ENCODE measurements at regions not wholly inside any gene's neighbourhood (a gene's known extent, or its start where the extent isn't known, plus 50 kb on each side); places are given as distances from the start of the nearest gene placed in this dataset.
A peak's percentile ranks its signal among the peaks of the same experiment; 100 is the strongest.
"Not testable (repeated sequence)": the region's sequence is repeated elsewhere in the genome, so short reads cannot be mapped to it uniquely, and the experiment has no call there.

- peak; percentile 97 for DNase-seq (ENCODE audit: low read depth)
- TF ChIP-seq POLR2A (IDR thresholded peaks at IDR 0.05; ENCODE audit: extremely low read depth, insufficient read length) = no peak
- no peak for TF ChIP-seq MYC (IDR thresholded peaks at IDR 0.05; ENCODE audit: low read depth, low read length)
- TF ChIP-seq CTCF (IDR thresholded peaks at IDR 0.05; ENCODE audit: low read depth, low read length) = peak; percentile 58
- TF ChIP-seq MAX (IDR thresholded peaks at IDR 0.05; ENCODE audit: low read depth, low read length) = peak; percentile 45; the same call in 1 of the 2 replicates
- no peak overlapping the region for H3K4me3 ChIP-seq (ENCODE audit: low read depth, low read length)
Measured at GRCh38 chr11:126149759-126150625, 61.5 kb downstream of the RPUSD4 start.

GRCh38 chr11:126148317-126148716 is 63.1 kb downstream of the RPUSD4 start:
- DNase-seq (ENCODE audit: low read depth) = peak; percentile 22
- no peak for TF ChIP-seq CTCF (IDR thresholded peaks at IDR 0.05; ENCODE audit: low read depth, low read length)
- TF ChIP-seq MYC (IDR thresholded peaks at IDR 0.05; ENCODE audit: low read depth, low read length) = no peak
- TF ChIP-seq MAX (IDR thresholded peaks at IDR 0.05; ENCODE audit: low read depth, low read length) = no peak
- TF ChIP-seq POLR2A (IDR thresholded peaks at IDR 0.05; ENCODE audit: extremely low read depth, insufficient read length) = no peak
- no peak overlapping the region for H3K4me3 ChIP-seq (ENCODE audit: low read depth, low read length)

- no peak for TF ChIP-seq MAX (IDR thresholded peaks at IDR 0.05; ENCODE audit: low read depth, low read length)
- TF ChIP-seq MYC (IDR thresholded peaks at IDR 0.05; ENCODE audit: low read depth, low read length) = no peak
- TF ChIP-seq CTCF (IDR thresholded peaks at IDR 0.05; ENCODE audit: low read depth, low read length) = no peak
- no peak for TF ChIP-seq POLR2A (IDR thresholded peaks at IDR 0.05; ENCODE audit: extremely low read depth, insufficient read length)
- no peak for DNase-seq (ENCODE audit: low read depth)
- H3K4me3 ChIP-seq (ENCODE audit: low read depth, low read length) = no peak overlapping the region
Measured at GRCh38 chr11:126147208-126148111, 64.0 kb downstream of the RPUSD4 start.

GRCh38 chr11:126146454-126147192 is 64.8 kb downstream of the RPUSD4 start:
- no peak for DNase-seq (ENCODE audit: low read depth)
- TF ChIP-seq POLR2A (IDR thresholded peaks at IDR 0.05; ENCODE audit: extremely low read depth, insufficient read length) (no peak), MYC (IDR thresholded peaks at IDR 0.05; ENCODE audit: low read depth, low read length) (no peak), MAX (IDR thresholded peaks at IDR 0.05; ENCODE audit: low read depth, low read length) (no peak), CTCF (IDR thresholded peaks at IDR 0.05; ENCODE audit: low read depth, low read length) (no peak)
- H3K4me3 ChIP-seq (ENCODE audit: low read depth, low read length) = no peak overlapping the region

GRCh38 chr11:126145954-126146353 is 65.5 kb downstream of the RPUSD4 start:
- no peak for DNase-seq (ENCODE audit: low read depth)
- TF ChIP-seq CTCF (IDR thresholded peaks at IDR 0.05; ENCODE audit: low read depth, low read length) (no peak), POLR2A (IDR thresholded peaks at IDR 0.05; ENCODE audit: extremely low read depth, insufficient read length) (no peak)
- H3K4me3 ChIP-seq (ENCODE audit: low read depth, low read length) = no peak overlapping the region

GRCh38 chr11:126143491-126143890 is 68.0 kb downstream of the RPUSD4 start:
- not testable (repeated sequence) for H3K4me3 ChIP-seq (ENCODE audit: low read depth, low read length); DNase-seq (ENCODE audit: low read depth)
